GM18951 (cell line): ENCODE measurements at regions not wholly inside any gene's neighbourhood (a gene's known extent, or its start where the extent isn't known, plus 50 kb on each side); places are given as distances from the start of the nearest gene placed in this dataset.

Source experiments
- POLR2A ChIP-seq: IDR thresholded peaks from 4 replicates; pipeline ENCODE4 v1.6.1; 2011; ENCODE audit warnings: mild to moderate bottlenecking; ENCODE audit not compliant: insufficient read length, insufficient read depth; ENCODE audit errors: extremely low read depth
- in situ Hi-C: fragments of 300-500 bp; cut with MboI; formaldehyde crosslinking; loops from one replicate; pipeline ENCODE4 v1.12.0; 2022; ENCODE audit warnings: low sequenced_read_pairs, mixed read lengths, inconsistent platforms; ENCODE audit not compliant: unreplicated experiment

DNA sequence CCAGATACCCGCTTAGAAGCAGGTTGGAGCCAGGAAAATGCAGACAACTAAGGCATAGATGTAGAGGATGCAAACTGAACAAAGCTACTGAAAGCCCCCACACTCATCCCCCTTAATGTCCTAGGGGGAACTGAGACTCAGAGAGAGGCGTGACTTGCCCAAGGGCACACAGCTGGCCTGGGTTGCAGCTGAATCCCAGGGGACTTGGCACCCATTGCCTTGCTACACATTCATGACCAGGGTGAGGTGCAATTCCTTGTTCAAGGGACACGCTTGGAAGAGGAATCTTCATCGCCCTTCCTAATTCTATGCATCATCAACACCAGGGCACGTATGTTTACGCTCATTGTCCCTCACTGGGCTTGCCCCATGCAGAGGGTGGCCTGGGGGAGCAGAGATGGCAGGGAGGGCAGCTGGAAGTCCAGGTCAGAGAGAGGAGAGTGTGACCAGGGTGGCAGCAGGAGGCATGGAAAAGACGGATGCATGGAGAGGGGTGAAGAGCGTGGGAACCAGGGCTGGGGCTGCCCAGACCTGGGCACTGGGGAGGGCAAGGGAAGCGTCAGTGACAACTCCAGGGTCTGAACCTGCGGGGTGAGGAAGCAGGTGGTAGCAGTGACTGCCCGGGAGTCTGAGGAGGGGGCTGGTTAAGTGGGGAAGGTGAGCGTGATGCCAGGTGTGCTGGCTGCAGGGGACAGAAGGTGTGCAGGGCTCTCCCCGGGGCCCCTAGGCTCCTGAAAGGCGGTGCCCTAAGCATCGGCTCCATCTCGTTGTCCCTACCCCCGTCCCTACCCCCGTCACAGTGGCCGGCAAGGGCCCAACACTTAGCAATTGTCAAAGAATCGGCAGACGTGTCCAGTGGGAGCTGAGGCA lies 267.1 kb upstream of the TNRC6C start:
- in situ Hi-C loops = no loop called here
- no peak for TF ChIP-seq POLR2A

GRCh38 chr17:77692571-77693161 lies 265.8 kb upstream of the TNRC6C start:
- in situ Hi-C loops = no loop called here
- TF ChIP-seq POLR2A = no peak

DNA sequence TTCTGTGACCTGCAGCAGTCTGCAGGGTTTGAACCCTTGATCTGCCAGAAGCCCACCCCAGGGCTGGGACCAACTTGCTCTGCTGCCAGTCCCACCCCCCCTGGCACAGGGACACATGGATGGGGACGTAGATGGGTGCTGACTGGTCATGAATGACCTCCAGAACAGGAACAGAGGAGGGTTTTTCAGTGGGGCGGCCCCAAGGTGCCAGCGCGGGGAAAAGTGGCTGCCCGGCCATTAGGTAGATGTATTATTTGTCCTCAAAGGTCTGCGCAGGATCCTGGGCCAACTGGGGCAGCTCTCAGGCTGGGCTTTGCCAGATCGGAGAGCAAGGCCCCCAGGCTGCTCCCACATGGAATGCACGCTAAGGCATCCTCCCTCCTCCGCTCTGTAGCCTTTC lies 265.2 kb upstream of the TNRC6C start:
- in situ Hi-C loops = no loop called here
- TF ChIP-seq POLR2A = no peak

GRCh38 chr17:77693776-77694175 lies 264.7 kb upstream of the TNRC6C start:
- TF ChIP-seq POLR2A = no peak
- in situ Hi-C loops = no loop called here

GRCh38 chr17:77694391-77695363 lies 263.8 kb upstream of the TNRC6C start:
- in situ Hi-C loops = no loop called here
- no peak for TF ChIP-seq POLR2A

- in situ Hi-C loops = no loop called here
- no peak for TF ChIP-seq POLR2A
Observed at GRCh38 chr17:77695386-77695785, 263.1 kb upstream of the TNRC6C start.

- in situ Hi-C loops = no loop called here
- TF ChIP-seq POLR2A = no peak
Observed at GRCh38 chr17:77696151-77696720, 262.3 kb upstream of the TNRC6C start.

- TF ChIP-seq POLR2A = no peak
- in situ Hi-C loops = no loop called here
Observed at GRCh38 chr17:77696721-77697460, 261.6 kb upstream of the TNRC6C start.

DNA sequence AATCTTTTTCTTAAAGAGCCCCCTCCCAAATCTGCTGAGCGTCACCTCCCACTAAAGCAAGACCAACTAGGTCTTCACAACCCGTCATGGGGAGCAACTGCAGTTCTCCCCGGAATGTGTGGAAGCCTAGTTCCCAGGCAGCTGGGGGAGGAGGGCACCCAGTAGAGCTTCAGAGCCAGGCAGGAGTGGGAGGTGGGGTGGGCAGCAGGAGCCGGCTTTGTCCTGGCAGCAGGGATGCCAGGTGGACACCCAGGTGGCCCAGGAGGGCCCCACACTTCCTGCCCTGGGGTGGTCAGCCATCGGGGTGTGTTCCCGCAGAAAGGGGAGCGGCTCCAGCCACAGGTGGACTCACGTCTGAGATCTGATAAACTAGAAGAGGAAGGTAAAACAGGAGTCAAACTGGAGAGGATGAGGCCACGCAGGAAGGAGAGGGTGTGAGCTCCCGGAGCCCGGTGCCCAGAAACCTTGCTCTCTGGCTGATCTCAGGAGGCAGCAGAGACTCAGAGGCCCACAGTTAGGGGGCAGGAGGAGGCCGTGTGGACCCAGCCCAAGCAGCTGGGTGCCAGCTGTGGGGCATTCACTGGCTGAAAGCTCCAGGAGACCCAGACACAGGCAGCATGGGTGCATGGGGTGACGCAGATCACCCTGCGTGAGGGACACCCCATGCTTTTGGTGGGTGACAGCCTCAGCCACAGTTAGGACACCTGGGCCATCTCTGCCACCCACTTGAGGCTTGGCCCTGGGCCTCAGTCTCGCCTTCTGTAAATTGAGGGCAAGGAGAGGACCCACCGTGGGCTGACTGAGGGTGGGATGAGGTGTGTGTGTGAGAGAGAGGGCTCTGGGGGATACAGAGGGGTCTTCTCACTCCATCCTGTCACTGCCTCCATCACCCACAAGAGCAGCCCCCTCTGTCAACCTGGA lies 260.8 kb upstream of the TNRC6C start:
- TF ChIP-seq POLR2A = no peak
- in situ Hi-C loops = no loop called here

GRCh38 chr17:77698903-77699623 lies 259.4 kb upstream of the TNRC6C start:
- in situ Hi-C loops = no loop called here
- TF ChIP-seq POLR2A = no peak
